ENCODE measurements at regions not wholly inside any gene's neighbourhood (a gene's known extent, or its start where the extent isn't known, plus 50 kb on each side); places are given as distances from the start of the nearest gene placed in this dataset.

DNA sequence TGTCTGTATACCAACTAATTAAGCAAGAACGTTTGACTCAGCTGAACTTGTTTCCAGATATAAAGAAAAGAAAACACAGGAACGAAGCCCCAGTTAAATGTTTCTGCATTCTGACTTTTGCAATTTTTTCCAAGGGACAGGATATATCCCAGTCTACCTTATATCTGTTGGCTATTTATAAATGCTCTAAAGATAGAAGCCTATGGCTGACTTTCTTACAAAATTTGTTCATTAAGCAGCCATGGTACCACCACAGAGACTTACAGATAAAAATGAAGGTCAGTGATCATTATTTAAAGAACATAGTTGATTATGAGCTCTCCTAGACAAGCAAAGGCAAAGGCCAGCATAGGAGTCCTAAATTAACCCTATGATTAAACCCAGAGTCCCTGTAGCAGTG, 462.7 kb upstream of the SPHKAP start:
- DNase-seq, result no peak
- no peak for FAIRE-seq

GRCh38 chr2:228642861-228643260, 461.4 kb upstream of the SPHKAP start:
- H3K36me3 ChIP-seq (ENCODE audit: control insufficient read depth in 3 of 3, insufficient read depth in 2 of 3, low read depth in 1 of 3, low read length in 3 of 3), result no peaks in the 10 kb centered on the region
- no peaks in the 10 kb centered on the region for H3K4me1 ChIP-seq (ENCODE audit: control insufficient read depth in 3 of 3, insufficient read depth in 2 of 3, low read depth in 1 of 3, low read length in 2 of 3)
- FAIRE-seq, result no peak
- no peaks in the 10 kb centered on the region for H3K9me3 ChIP-seq (ENCODE audit: control insufficient read depth in 2 of 2, insufficient read depth in 1 of 2, low read depth in 1 of 2, low read length in 1 of 2)
- DNase-seq, result no peak
- H3K4me3 ChIP-seq (ENCODE audit: low read depth in 1 of 3, low read length in 3 of 3), result no peak overlapping the region
- WGBS, 3 donors, result 80 to 85% (median 84%) methylated on average over 2 of the region's 2 CpGs
- H3K27ac ChIP-seq (ENCODE audit: low read depth in 1 of 3, low read length in 2 of 3), result no peak overlapping the region
- H3K27me3 ChIP-seq (ENCODE audit: control insufficient read depth in 3 of 3, insufficient read depth in 3 of 3, low read length in 3 of 3), result no peaks in the 10 kb centered on the region

More for the DNA sequence above, 462.7 kb upstream of the SPHKAP start:
- Histone ChIP-seq H3K9me3 (ENCODE audit: control insufficient read depth in 2 of 2, insufficient read depth in 1 of 2, low read depth in 1 of 2, low read length in 1 of 2) (no peaks in the 10 kb centered on the region), H3K4me1 (ENCODE audit: control insufficient read depth in 3 of 3, insufficient read depth in 2 of 3, low read depth in 1 of 3, low read length in 2 of 3) (no peaks in the 10 kb centered on the region), H3K4me3 (ENCODE audit: low read depth in 1 of 3, low read length in 3 of 3) (no peak overlapping the region), H3K27ac (ENCODE audit: low read depth in 1 of 3, low read length in 2 of 3) (no peak overlapping the region), H3K27me3 (ENCODE audit: control insufficient read depth in 3 of 3, insufficient read depth in 3 of 3, low read length in 3 of 3) (no peaks in the 10 kb centered on the region), H3K36me3 (ENCODE audit: control insufficient read depth in 3 of 3, insufficient read depth in 2 of 3, low read depth in 1 of 3, low read length in 3 of 3) (no peaks in the 10 kb centered on the region)
- WGBS, 3 donors, result 57 to 77% (median 69%) methylated on average over 2 of the region's 2 CpGs

GRCh38 chr2:228630786-228631185, 449.3 kb upstream of the SPHKAP start:
- no peaks in the 10 kb centered on the region for H3K36me3 ChIP-seq (ENCODE audit: control insufficient read depth in 3 of 3, insufficient read depth in 2 of 3, low read depth in 1 of 3, low read length in 3 of 3)
- H3K27ac ChIP-seq (ENCODE audit: low read depth in 1 of 3, low read length in 2 of 3), result no peak overlapping the region
- FAIRE-seq (no peak), DNase-seq (no peak)
- no peaks in the 10 kb centered on the region for H3K4me1 ChIP-seq (ENCODE audit: control insufficient read depth in 3 of 3, insufficient read depth in 2 of 3, low read depth in 1 of 3, low read length in 2 of 3)
- WGBS, 3 donors, result 60 to 73% (median 67%) methylated on average over 2 of the region's 2 CpGs
- no peak overlapping the region for H3K4me3 ChIP-seq (ENCODE audit: low read depth in 1 of 3, low read length in 3 of 3)
- H3K9me3 ChIP-seq (ENCODE audit: control insufficient read depth in 2 of 2, insufficient read depth in 1 of 2, low read depth in 1 of 2, low read length in 1 of 2), result no peaks in the 10 kb centered on the region
- H3K27me3 ChIP-seq (ENCODE audit: control insufficient read depth in 3 of 3, insufficient read depth in 3 of 3, low read length in 3 of 3), result no peaks in the 10 kb centered on the region

DNA sequence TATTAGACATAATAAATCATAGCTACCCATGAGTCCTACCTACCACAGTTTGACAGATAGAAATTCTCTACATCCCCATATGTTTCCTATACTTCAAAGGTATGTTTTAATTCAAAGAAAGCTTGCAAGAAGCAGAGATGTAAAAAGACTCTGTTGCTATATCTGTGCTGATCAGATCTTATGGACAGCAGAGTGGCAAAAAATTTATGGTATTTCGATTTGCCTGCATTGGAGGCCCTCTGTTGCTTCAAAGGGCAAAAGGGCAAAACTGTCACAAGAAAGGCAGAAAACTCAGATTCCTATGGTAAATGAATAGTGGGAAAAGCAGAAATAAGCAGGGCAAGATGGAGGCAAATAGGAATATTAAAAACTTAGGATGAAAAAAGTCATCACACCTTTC, 447.8 kb upstream of the SPHKAP start:
- Histone ChIP-seq H3K27me3 (ENCODE audit: control insufficient read depth in 3 of 3, insufficient read depth in 3 of 3, low read length in 3 of 3) (no peaks in the 10 kb centered on the region), H3K9me3 (ENCODE audit: control insufficient read depth in 2 of 2, insufficient read depth in 1 of 2, low read depth in 1 of 2, low read length in 1 of 2) (no peaks in the 10 kb centered on the region), H3K27ac (ENCODE audit: low read depth in 1 of 3, low read length in 2 of 3) (no peak overlapping the region), H3K4me1 (ENCODE audit: control insufficient read depth in 3 of 3, insufficient read depth in 2 of 3, low read depth in 1 of 3, low read length in 2 of 3) (no peaks in the 10 kb centered on the region), H3K36me3 (ENCODE audit: control insufficient read depth in 3 of 3, insufficient read depth in 2 of 3, low read depth in 1 of 3, low read length in 3 of 3) (no peaks in the 10 kb centered on the region), H3K4me3 (ENCODE audit: low read depth in 1 of 3, low read length in 3 of 3) (no peak overlapping the region)
- 30 to 52% (median 52%) methylated on average over 1 of the region's 1 CpG for WGBS, 3 donors
- no peak for DNase-seq
- FAIRE-seq, result no peak

DNA sequence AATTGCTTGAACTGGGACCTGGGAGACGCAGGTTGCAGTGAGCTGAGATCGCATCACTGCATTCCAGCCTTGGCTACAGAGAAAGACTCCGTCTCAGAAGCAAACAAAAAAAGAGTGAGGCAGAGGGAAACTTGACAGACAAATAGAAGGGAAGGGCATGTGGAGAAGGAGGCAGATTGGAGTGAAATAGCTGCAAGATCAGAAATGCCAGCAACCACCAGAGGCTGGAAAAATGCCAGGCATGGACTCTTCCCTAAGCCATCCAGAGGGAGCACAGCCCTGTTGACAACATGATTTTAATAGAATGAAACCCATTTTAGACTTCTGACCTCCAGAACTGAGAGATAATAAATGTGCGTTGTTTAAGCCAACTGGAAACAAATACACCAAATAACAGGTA, 447.2 kb upstream of the SPHKAP start:
- FAIRE-seq (no peak), DNase-seq (no peak)
- Histone ChIP-seq H3K27ac (ENCODE audit: low read depth in 1 of 3, low read length in 2 of 3) (no peak overlapping the region), H3K36me3 (ENCODE audit: control insufficient read depth in 3 of 3, insufficient read depth in 2 of 3, low read depth in 1 of 3, low read length in 3 of 3) (no peaks in the 10 kb centered on the region), H3K4me1 (ENCODE audit: control insufficient read depth in 3 of 3, insufficient read depth in 2 of 3, low read depth in 1 of 3, low read length in 2 of 3) (no peaks in the 10 kb centered on the region), H3K4me3 (ENCODE audit: low read depth in 1 of 3, low read length in 3 of 3) (no peak overlapping the region), H3K27me3 (ENCODE audit: control insufficient read depth in 3 of 3, insufficient read depth in 3 of 3, low read length in 3 of 3) (no peaks in the 10 kb centered on the region), H3K9me3 (ENCODE audit: control insufficient read depth in 2 of 2, insufficient read depth in 1 of 2, low read depth in 1 of 2, low read length in 1 of 2) (no peaks in the 10 kb centered on the region)
- WGBS, 3 donors, result 74 to 82% (median 78%) methylated on average over 4 of the region's 4 CpGs

DNA sequence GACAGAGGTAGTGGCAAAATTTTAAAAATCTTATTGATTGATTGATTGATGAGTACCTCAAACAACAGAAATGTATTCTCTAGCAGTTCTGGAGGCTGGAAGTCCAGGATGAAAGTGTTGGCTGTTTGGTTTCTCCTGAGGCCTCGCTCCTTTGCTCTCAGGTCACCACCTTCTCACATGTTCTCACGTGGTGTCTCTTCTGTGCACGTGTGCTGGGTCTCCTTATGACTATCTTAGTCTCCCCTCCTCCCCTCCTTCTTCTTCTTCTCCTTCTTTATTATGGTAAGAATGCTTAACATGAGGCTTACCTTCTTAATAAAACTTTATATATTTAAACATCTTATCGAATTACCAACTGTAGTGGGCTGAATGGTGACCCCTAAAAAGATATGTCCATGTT, 446.0 kb upstream of the SPHKAP start:
- FAIRE-seq (no peak), DNase-seq (no peak)
- no peaks in the 10 kb centered on the region for H3K4me1 ChIP-seq (ENCODE audit: control insufficient read depth in 3 of 3, insufficient read depth in 2 of 3, low read depth in 1 of 3, low read length in 2 of 3)
- H3K36me3 ChIP-seq (ENCODE audit: control insufficient read depth in 3 of 3, insufficient read depth in 2 of 3, low read depth in 1 of 3, low read length in 3 of 3), result no peaks in the 10 kb centered on the region
- no peaks in the 10 kb centered on the region for H3K27me3 ChIP-seq (ENCODE audit: control insufficient read depth in 3 of 3, insufficient read depth in 3 of 3, low read length in 3 of 3)
- H3K4me3 ChIP-seq (ENCODE audit: low read depth in 1 of 3, low read length in 3 of 3), result no peak overlapping the region
- 77 to 83% (median 77%) methylated on average over 4 of the region's 4 CpGs for WGBS, 3 donors
- H3K9me3 ChIP-seq (ENCODE audit: control insufficient read depth in 2 of 2, insufficient read depth in 1 of 2, low read depth in 1 of 2, low read length in 1 of 2), result no peaks in the 10 kb centered on the region
- no peak overlapping the region for H3K27ac ChIP-seq (ENCODE audit: low read depth in 1 of 3, low read length in 2 of 3)

DNA sequence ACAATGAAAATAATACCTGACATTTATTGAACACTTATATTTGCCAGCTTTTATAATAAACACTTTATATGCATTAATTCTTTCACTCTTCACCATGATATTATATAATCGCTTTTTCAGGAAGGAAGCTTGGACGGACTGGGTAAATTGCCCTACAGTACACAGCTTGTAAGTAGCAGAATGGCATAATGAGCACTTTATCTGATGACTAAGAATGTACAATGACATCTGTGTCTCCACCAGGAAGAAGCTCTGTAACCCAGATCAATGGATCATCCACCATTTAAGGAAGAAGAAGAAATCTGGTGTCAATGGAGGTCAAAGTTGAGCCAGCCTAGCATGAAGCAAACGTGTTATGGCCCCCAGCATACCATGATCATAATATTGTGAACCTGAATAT, 444.0 kb upstream of the SPHKAP start:
- no peaks in the 10 kb centered on the region for H3K9me3 ChIP-seq (ENCODE audit: control insufficient read depth in 2 of 2, insufficient read depth in 1 of 2, low read depth in 1 of 2, low read length in 1 of 2)
- H3K36me3 ChIP-seq (ENCODE audit: control insufficient read depth in 3 of 3, insufficient read depth in 2 of 3, low read depth in 1 of 3, low read length in 3 of 3), result no peaks in the 10 kb centered on the region
- H3K4me1 ChIP-seq (ENCODE audit: control insufficient read depth in 3 of 3, insufficient read depth in 2 of 3, low read depth in 1 of 3, low read length in 2 of 3), result no peaks in the 10 kb centered on the region
- no peak for DNase-seq
- H3K27me3 ChIP-seq (ENCODE audit: control insufficient read depth in 3 of 3, insufficient read depth in 3 of 3, low read length in 3 of 3), result no peaks in the 10 kb centered on the region
- no peak for FAIRE-seq
- no peak overlapping the region for H3K27ac ChIP-seq (ENCODE audit: low read depth in 1 of 3, low read length in 2 of 3)
- 70 to 78% (median 72%) methylated on average over 3 of the region's 3 CpGs for WGBS, 3 donors
- no peak overlapping the region for H3K4me3 ChIP-seq (ENCODE audit: low read depth in 1 of 3, low read length in 3 of 3)

DNA sequence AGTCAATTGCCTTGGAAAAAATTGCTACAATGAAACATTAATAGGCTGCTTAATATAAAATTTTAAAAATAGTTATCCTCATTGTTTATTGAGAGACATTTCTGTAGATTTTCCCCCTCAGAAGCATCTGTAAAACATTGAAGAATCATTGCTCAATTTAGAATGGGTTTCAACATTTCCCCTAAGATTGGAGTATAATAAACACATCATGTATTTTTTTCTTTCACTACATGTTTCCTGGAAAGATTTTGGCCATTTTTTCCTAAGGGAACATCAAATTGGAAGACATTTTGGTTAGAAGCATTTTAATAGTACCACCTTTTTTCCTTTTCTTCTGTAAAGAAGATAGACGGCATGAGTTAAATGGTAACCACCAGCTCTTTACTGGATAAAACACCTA, 443.2 kb upstream of the SPHKAP start:
- Histone ChIP-seq H3K36me3 (ENCODE audit: control insufficient read depth in 3 of 3, insufficient read depth in 2 of 3, low read depth in 1 of 3, low read length in 3 of 3) (no peaks in the 10 kb centered on the region), H3K27me3 (ENCODE audit: control insufficient read depth in 3 of 3, insufficient read depth in 3 of 3, low read length in 3 of 3) (no peaks in the 10 kb centered on the region), H3K4me1 (ENCODE audit: control insufficient read depth in 3 of 3, insufficient read depth in 2 of 3, low read depth in 1 of 3, low read length in 2 of 3) (no peaks in the 10 kb centered on the region), H3K27ac (ENCODE audit: low read depth in 1 of 3, low read length in 2 of 3) (no peak overlapping the region), H3K4me3 (ENCODE audit: low read depth in 1 of 3, low read length in 3 of 3) (no peak overlapping the region), H3K9me3 (ENCODE audit: control insufficient read depth in 2 of 2, insufficient read depth in 1 of 2, low read depth in 1 of 2, low read length in 1 of 2) (no peaks in the 10 kb centered on the region)
- DNase-seq, result no peak
- no peak for FAIRE-seq
- 89 to 97% (median 90%) methylated on average over 1 of the region's 1 CpG for WGBS, 3 donors

- no peak for FAIRE-seq
Observed at GRCh38 chr2:228615496-228615895, 434.0 kb upstream of the SPHKAP start.

More at GRCh38 chr2:228615496-228615895, 434.0 kb upstream of the SPHKAP start:
- no peaks in the 10 kb centered on the region for H3K9me3 ChIP-seq (ENCODE audit: control insufficient read depth in 2 of 2, insufficient read depth in 1 of 2, low read depth in 1 of 2, low read length in 1 of 2)
- no peaks in the 10 kb centered on the region for H3K27me3 ChIP-seq (ENCODE audit: control insufficient read depth in 3 of 3, insufficient read depth in 3 of 3, low read length in 3 of 3)
- H3K36me3 ChIP-seq (ENCODE audit: control insufficient read depth in 3 of 3, insufficient read depth in 2 of 3, low read depth in 1 of 3, low read length in 3 of 3), result no peaks in the 10 kb centered on the region
- no peaks in the 10 kb centered on the region for H3K4me1 ChIP-seq (ENCODE audit: control insufficient read depth in 3 of 3, insufficient read depth in 2 of 3, low read depth in 1 of 3, low read length in 2 of 3)
- 93 to 99% (median 96%) methylated on average over 3 of the region's 3 CpGs for WGBS, 3 donors
- DNase-seq, result no peak
- no peak overlapping the region for H3K4me3 ChIP-seq (ENCODE audit: low read depth in 1 of 3, low read length in 3 of 3)
- H3K27ac ChIP-seq (ENCODE audit: low read depth in 1 of 3, low read length in 2 of 3), result no peak overlapping the region

Measured in small intestine (tissue), 7 donors.